A549 (cell line): ENCODE measurements at regions not wholly inside any gene's neighbourhood (a gene's known extent, or its start where the extent isn't known, plus 50 kb on each side); places are given as distances from the start of the nearest gene placed in this dataset.

Experiments used
- ATAC-seq, 2 experiments: fragments of 200-7000 bp in 1 of 2; fragments of >200 bp in 1 of 2; cut with Nextera tagmentation in 1 of 2; cut with Tn5 transposase in 1 of 2; 3 replicates each; pipeline versions ENCODE4 v1.8.0 to v1.9.1; 2018 to 2020; ENCODE audit warnings: mild to moderate bottlenecking in 1 of 2, moderate library complexity in 1 of 2
- CTCF ChIA-PET: fragments of 300-600 bp; sonication (Branson Sonifier 250); formaldehyde crosslinking; extraction: SDS; loops from one replicate; lab custom pipeline; 2021; ENCODE audit warnings: antibody characterized with exemption, inconsistent platforms; lab: Yijun Ruan, JAX
- POLR2A ChIA-PET: fragments of 350-600 bp; formaldehyde crosslinking; extraction: SDS; loops from one replicate; lab custom pipeline; 2021; ENCODE audit warnings: antibody characterized with exemption, inconsistent platforms; lab: Yijun Ruan, JAX
- DNase-seq, 2 experiments: peaks; one replicate each; pipeline versions ENCODE4 v3.0.0 to v3.0.0-alpha.2; 2011 to 2016; ENCODE audit warnings: low read depth in 1 of 2, low spot score in 1 of 2
- FAIRE-seq: peaks from 2 replicates; lab custom pipeline; 2011; peaks lifted over from hg19 to GRCh38; lab: Jason Lieb, UNC
- H3K27ac ChIP-seq, 2 experiments: fragments of >200 bp; sonication (Bioruptor Twin); formaldehyde crosslinking; 3 replicates each; pipeline ENCODE4 v1.5.1; 2016 to 2017
- H3K4me1 ChIP-seq: fragments of >200 bp; sonication (Bioruptor Twin); formaldehyde crosslinking; 3 replicates; pipeline ENCODE4 v1.6.1; 2016
- H3K4me2 ChIP-seq: fragments of >200 bp; sonication (Bioruptor Twin); formaldehyde crosslinking; 3 replicates; pipeline ENCODE4 v1.6.1; 2016
- H3K4me3 ChIP-seq: fragments of >200 bp; sonication (Bioruptor Twin); formaldehyde crosslinking; 3 replicates; pipeline ENCODE4 v1.5.1; 2016
- H3K9me3 ChIP-seq: fragments of >200 bp; sonication (Bioruptor Twin); formaldehyde crosslinking; 3 replicates; pipeline ENCODE4 v1.6.1; 2016
- ATOH8 ChIP-seq: fragments of 250-450 bp; sonication (Bioruptor Pico); IDR thresholded peaks from 2 replicates; pipeline ENCODE4 v1.5.0; 2020; ENCODE audit warnings: low read depth, mild to moderate bottlenecking, moderate library complexity
- BCL3 ChIP-seq: fragments of >200 bp; sonication (Bioruptor Twin); formaldehyde crosslinking; IDR thresholded peaks from 3 replicates; pipeline ENCODE4 v1.6.1; 2016
- BHLHE40 ChIP-seq: IDR thresholded peaks from 2 replicates; pipeline ENCODE4 v1.6.1; 2012; ENCODE audit warnings: low read depth, low read length, inconsistent platforms
- CBX2 ChIP-seq: fragments of 200-600 bp; sonication (generic); IDR thresholded peaks from 2 replicates; pipeline ENCODE4 v1.6.1; 2016; ENCODE audit warnings: low read depth, mild to moderate bottlenecking, borderline replicate concordance
- CHD2 ChIP-seq: fragments of 150-350 bp; IDR thresholded peaks from 2 replicates; pipeline ENCODE4 v1.6.1; 2014; ENCODE audit warnings: low read length; ENCODE audit not compliant: partially characterized antibody
- CHD4 ChIP-seq: fragments of 200-600 bp; sonication (generic); IDR thresholded peaks from 2 replicates; pipeline ENCODE4 v1.6.1; 2016; ENCODE audit warnings: antibody characterized with exemption, mild to moderate bottlenecking, borderline replicate concordance
- EHF ChIP-seq: fragments of 250-450 bp; sonication (Bioruptor Pico); IDR thresholded peaks from 2 replicates; pipeline ENCODE4 v1.5.0; 2020; ENCODE audit warnings: mild to moderate bottlenecking
- EHMT2 ChIP-seq: fragments of 200-600 bp; sonication (generic); IDR thresholded peaks from 2 replicates; pipeline ENCODE4 v1.6.1; 2016; ENCODE audit warnings: antibody characterized with exemption, low read depth, mild to moderate bottlenecking, moderate library complexity
- ESRRA ChIP-seq: fragments of 150-350 bp; IDR thresholded peaks from 2 replicates; pipeline ENCODE4 v1.6.1; 2014; ENCODE audit warnings: mild to moderate bottlenecking, low read length, borderline replicate concordance
- FOSB ChIP-seq: fragments of 250-450 bp; sonication (Bioruptor Pico); IDR thresholded peaks from 2 replicates; pipeline ENCODE4 v1.5.0; 2020; ENCODE audit warnings: mild to moderate bottlenecking, moderate library complexity
- FOXS1 ChIP-seq: fragments of 250-450 bp; sonication (Bioruptor Pico); IDR thresholded peaks from 2 replicates; pipeline ENCODE4 v1.5.0; 2020; ENCODE audit warnings: mild to moderate bottlenecking, moderate library complexity
- HEYL ChIP-seq: fragments of 250-450 bp; sonication (Bioruptor Pico); IDR thresholded peaks from 2 replicates; pipeline ENCODE4 v1.8.0; 2021; ENCODE audit warnings: mild to moderate bottlenecking, moderate library complexity
- HOXA7 ChIP-seq: fragments of 250-450 bp; sonication (Bioruptor Pico); IDR thresholded peaks from 2 replicates; pipeline ENCODE4 v1.5.0; 2020; ENCODE audit warnings: mild to moderate bottlenecking, moderate library complexity
- JUN ChIP-seq, 2 experiments: fragments of >200 bp; sonication (Bioruptor Twin); formaldehyde crosslinking; IDR thresholded peaks; 2 replicates in 1 of 2; 3 replicates in 1 of 2; pipeline ENCODE4 v1.6.1; 2016 to 2017
- JUNB ChIP-seq: fragments of >200 bp; sonication (Bioruptor Twin); formaldehyde crosslinking; IDR thresholded peaks from 2 replicates; pipeline ENCODE4 v1.6.1; 2016
- MAZ ChIP-seq: fragments of 150-350 bp; IDR thresholded peaks from 2 replicates; pipeline ENCODE4 v1.6.1; 2014; ENCODE audit warnings: antibody characterized with exemption, low read depth, low read length, borderline replicate concordance
- NFE2L2 ChIP-seq: fragments of 150-350 bp; conservative IDR thresholded peaks from 2 replicates; pipeline ENCODE4 v1.6.1; 2014; ENCODE audit warnings: low read length
- NPAS2 ChIP-seq: fragments of 250-450 bp; sonication (Bioruptor Pico); IDR thresholded peaks from 2 replicates; pipeline ENCODE4 v1.8.0; 2022; ENCODE audit warnings: mild to moderate bottlenecking, moderate library complexity, borderline replicate concordance
- NR3C1 ChIP-seq: fragments of >200 bp; sonication (Bioruptor Twin); formaldehyde crosslinking; IDR thresholded peaks from 3 replicates; pipeline ENCODE4 v1.6.1; 2017
- PBX3 ChIP-seq: IDR thresholded peaks from 2 replicates; pipeline ENCODE4 v1.6.1; 2012
- POLR2A ChIP-seq: IDR thresholded peaks from 2 replicates; pipeline ENCODE4 v1.6.1; 2012; ENCODE audit warnings: mild to moderate bottlenecking, low read length
- POLR2AphosphoS2 ChIP-seq: conservative IDR thresholded peaks from 2 replicates; pipeline ENCODE4 v1.6.1; 2012; ENCODE audit warnings: low read length, improper control_type of control experiment, inconsistent platforms
- RARB ChIP-seq: fragments of 250-450 bp; sonication (Bioruptor Pico); IDR thresholded peaks from 2 replicates; pipeline ENCODE4 v1.8.0; 2021; ENCODE audit warnings: mild to moderate bottlenecking, moderate library complexity
- RFX5 ChIP-seq: fragments of 450-650 bp; IDR thresholded peaks from 2 replicates; pipeline ENCODE4 v1.7.1; 2014; ENCODE audit warnings: antibody characterized with exemption, mild to moderate bottlenecking, moderate library complexity
- SMC3 ChIP-seq: fragments of >200 bp; sonication (Bioruptor Twin); formaldehyde crosslinking; IDR thresholded peaks from 3 replicates; pipeline ENCODE4 v1.6.1; 2018; ENCODE audit warnings: inconsistent platforms
- TP53 ChIP-seq: fragments of 250-450 bp; sonication (Bioruptor Pico); IDR thresholded peaks from 2 replicates; pipeline ENCODE4 v1.5.0; 2021; ENCODE audit warnings: mild to moderate bottlenecking, moderate library complexity
- USF2 ChIP-seq: fragments of 450-650 bp; IDR thresholded peaks from 2 replicates; pipeline ENCODE4 v1.6.1; 2014; ENCODE audit warnings: antibody characterized with exemption
- ZC3H11A ChIP-seq: fragments of 450-650 bp; IDR thresholded peaks from 2 replicates; pipeline ENCODE4 v1.6.1; 2014; ENCODE audit warnings: antibody characterized with exemption, mild to moderate bottlenecking
- ZFP36 ChIP-seq: fragments of 450-650 bp; IDR thresholded peaks from 2 replicates; pipeline ENCODE4 v1.6.1; 2014; ENCODE audit warnings: borderline replicate concordance; ENCODE audit not compliant: partially characterized antibody
- ZNF302 ChIP-seq: fragments of 250-450 bp; sonication (Bioruptor Pico); IDR thresholded peaks from 2 replicates; pipeline ENCODE4 v1.9.0; 2021; ENCODE audit warnings: inconsistent platforms, mild to moderate bottlenecking, moderate library complexity
- ZSCAN20 ChIP-seq: fragments of 250-450 bp; sonication (Bioruptor Pico); IDR thresholded peaks from 2 replicates; pipeline ENCODE4 v1.8.0; 2022; ENCODE audit warnings: mild to moderate bottlenecking, moderate library complexity
- WGBS: methylation state at CpG from one replicate; pipeline ENCODE4 v1.1.6; 2017; ENCODE audit errors: missing lambda C conversion rate; 5-methylcytosine and 5-hydroxymethylcytosine counted together

DNA sequence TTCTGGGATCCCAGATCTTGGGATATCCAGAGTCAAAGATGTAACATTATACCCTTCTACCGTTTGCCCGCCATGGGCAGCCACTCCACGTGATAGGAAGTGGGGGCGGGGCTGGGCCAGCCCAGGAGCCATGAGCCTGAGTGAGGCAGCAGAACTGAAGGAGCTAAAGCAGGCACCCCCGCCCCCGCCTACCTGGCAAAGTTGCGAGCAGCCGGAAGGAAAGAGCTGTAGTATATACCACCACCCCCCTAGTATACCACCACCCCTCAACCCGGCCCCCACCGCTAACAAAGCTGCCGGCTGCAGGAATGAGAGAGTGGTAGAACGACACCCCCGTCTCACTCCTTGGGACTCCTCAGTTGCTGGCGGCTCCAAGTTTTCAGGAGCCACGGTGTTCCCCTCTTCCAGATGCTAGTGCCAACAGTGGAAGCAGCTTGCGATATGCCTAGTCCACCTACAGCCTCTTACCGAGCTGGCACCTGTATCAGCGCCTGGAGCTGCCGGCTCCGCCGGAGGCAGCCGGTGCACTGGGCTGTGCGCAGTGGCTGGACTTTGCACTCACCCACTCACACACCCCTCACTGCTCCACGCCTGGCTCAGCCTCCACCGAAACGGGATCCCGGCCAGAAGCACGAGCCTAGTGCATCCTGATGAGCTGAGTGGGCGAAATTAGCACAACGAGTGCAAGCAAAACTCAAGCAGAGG, 230.7 kb upstream of the PRR20A start:
- no peak for ATAC-seq
- no peak overlapping the region for H3K4me3 ChIP-seq
- WGBS = 6% methylated on average over 7 of the region's 30 CpGs
- FAIRE-seq = no peak
- no peaks in the 10 kb centered on the region for H3K4me1 ChIP-seq
- no peak for TF ChIP-seq USF2
- no peak for TF ChIP-seq FOSB (CRISPR knock-in tag)
- no peak for TF ChIP-seq RFX5
- TF ChIP-seq BHLHE40 = no peak
- no peak for TF ChIP-seq ZC3H11A
- no peak for TF ChIP-seq CHD4
- TF ChIP-seq HOXA7 = no peak
- no peak for TF ChIP-seq NR3C1
- no peak for TF ChIP-seq FOXS1 (CRISPR knock-in tag)
- no peak for TF ChIP-seq EHF (CRISPR knock-in tag)
- no peak for TF ChIP-seq POLR2AphosphoS2
- TF ChIP-seq CBX2 = no peak
- TF ChIP-seq JUN (IDR thresholded peaks at IDR 0.05) = no peak
- no peak for TF ChIP-seq RARB (CRISPR knock-in tag)
- no peak for TF ChIP-seq EHMT2
- no peak for TF ChIP-seq ZFP36
- TF ChIP-seq PBX3 = no peak
- no peak for TF ChIP-seq NFE2L2
- TF ChIP-seq, all 56 proteins: peak for 0
- DNase-seq = no peak
- no peak overlapping the region for H3K27ac ChIP-seq
- CTCF ChIA-PET = no interaction called here
- no peaks in the 10 kb centered on the region for H3K9me3 ChIP-seq
- H3K4me2 ChIP-seq = no peak overlapping the region
- POLR2A ChIA-PET = no interaction called here

DNA sequence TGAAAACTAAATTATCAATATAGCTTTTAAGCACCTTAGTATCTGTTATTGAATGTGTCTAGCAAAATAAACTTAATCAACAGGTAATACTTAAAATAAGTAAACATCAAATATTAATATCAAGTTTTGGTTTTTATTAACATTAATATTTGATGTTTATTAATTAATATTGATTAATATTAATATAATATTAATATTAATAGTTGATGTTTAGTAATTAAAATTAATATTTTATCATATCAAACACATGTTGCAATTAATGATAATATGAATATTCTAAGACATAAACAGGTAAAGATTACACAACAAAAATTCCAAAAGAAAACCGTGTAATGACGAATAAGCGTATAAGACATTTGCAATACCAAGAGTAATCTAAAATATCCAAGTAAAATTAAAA, 222.8 kb upstream of the PRR20A start:
- CTCF ChIA-PET = no interaction called here
- no peak for FAIRE-seq
- H3K27ac ChIP-seq = no peak overlapping the region
- no peak for DNase-seq
- no peak overlapping the region for H3K4me2 ChIP-seq
- POLR2A ChIA-PET = no interaction called here
- 62% methylated on average over 3 of the region's 3 CpGs for WGBS
- H3K9me3 ChIP-seq = no peaks in the 10 kb centered on the region
- TF ChIP-seq ZNF302 (CRISPR knock-in tag) (no peak), RFX5 (no peak), HEYL (no peak), TP53 (CRISPR knock-in tag) (no peak), BHLHE40 (no peak), ZSCAN20 (CRISPR knock-in tag) (no peak), POLR2A (no peak), USF2 (no peak), FOXS1 (CRISPR knock-in tag) (no peak)
- ATAC-seq = no peak
- H3K4me1 ChIP-seq = no peaks in the 10 kb centered on the region
- no peak overlapping the region for H3K4me3 ChIP-seq

GRCh38 chr13:56923626-56924140, 217.0 kb upstream of the PRR20A start:
- FAIRE-seq (no peak), ATAC-seq (no peak), DNase-seq (no peak)
- no peak overlapping the region for H3K4me3 ChIP-seq
- no peaks in the 10 kb centered on the region for H3K9me3 ChIP-seq
- ChIA-PET CTCF (no interaction called here), POLR2A (no interaction called here)
- H3K27ac ChIP-seq = no peak overlapping the region
- no peak overlapping the region for H3K4me2 ChIP-seq
- H3K4me1 ChIP-seq = no peaks in the 10 kb centered on the region
- 0% methylated on average over 2 of the region's 2 CpGs for WGBS
- TF ChIP-seq ATOH8 (CRISPR knock-in tag) = no peak
- no peak for TF ChIP-seq ZSCAN20 (CRISPR knock-in tag)
- TF ChIP-seq JUNB = no peak
- TF ChIP-seq SMC3 = no peak
- no peak for TF ChIP-seq JUN (IDR thresholded peaks at IDR 0.05)
- no peak for TF ChIP-seq BCL3
- no peak for TF ChIP-seq ZNF302 (CRISPR knock-in tag)
- no peak for TF ChIP-seq MAZ
- TF ChIP-seq TP53 (CRISPR knock-in tag) = no peak
- TF ChIP-seq CBX2 = no peak
- TF ChIP-seq CHD2 = no peak
- TF ChIP-seq ESRRA = no peak
- no peak for TF ChIP-seq NPAS2
